ENCODE measurements at regions not wholly inside any gene's neighbourhood (a gene's known extent, or its start where the extent isn't known, plus 50 kb on each side); places are given as distances from the start of the nearest gene placed in this dataset.

DNA sequence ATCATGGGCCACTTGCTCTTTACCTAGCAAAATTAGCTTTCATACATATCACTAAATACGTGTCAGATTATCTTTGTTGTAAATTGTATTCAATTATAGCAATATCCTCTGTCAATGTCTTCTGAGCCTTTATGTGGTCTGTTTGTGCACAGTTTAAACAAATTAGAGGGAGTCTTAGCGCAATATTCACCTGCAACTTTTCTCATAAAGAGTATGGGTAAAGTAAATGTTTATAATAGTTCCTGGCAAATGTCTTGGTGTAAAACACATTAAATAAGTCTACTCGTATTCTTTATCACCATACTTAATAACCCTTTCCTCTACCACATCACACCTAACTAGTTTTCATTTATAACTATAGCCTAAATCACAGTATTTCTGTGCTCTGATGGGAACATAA, 169.0 kb downstream of the PCSK1 start:
- TF ChIP-seq, protein P1, sequence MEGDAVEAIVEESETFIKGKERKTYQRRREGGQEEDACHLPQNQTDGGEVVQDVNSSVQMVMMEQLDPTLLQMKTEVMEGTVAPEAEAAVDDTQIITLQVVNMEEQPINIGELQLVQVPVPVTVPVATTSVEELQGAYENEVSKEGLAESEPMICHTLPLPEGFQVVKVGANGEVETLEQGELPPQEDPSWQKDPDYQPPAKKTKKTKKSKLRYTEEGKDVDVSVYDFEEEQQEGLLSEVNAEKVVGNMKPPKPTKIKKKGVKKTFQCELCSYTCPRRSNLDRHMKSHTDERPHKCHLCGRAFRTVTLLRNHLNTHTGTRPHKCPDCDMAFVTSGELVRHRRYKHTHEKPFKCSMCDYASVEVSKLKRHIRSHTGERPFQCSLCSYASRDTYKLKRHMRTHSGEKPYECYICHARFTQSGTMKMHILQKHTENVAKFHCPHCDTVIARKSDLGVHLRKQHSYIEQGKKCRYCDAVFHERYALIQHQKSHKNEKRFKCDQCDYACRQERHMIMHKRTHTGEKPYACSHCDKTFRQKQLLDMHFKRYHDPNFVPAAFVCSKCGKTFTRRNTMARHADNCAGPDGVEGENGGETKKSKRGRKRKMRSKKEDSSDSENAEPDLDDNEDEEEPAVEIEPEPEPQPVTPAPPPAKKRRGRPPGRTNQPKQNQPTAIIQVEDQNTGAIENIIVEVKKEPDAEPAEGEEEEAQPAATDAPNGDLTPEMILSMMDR (IDR thresholded peaks at IDR 0.05; ENCODE audit: low read length), result no peak
- TF ChIP-seq EZH2 (IDR thresholded peaks at IDR 0.05; ENCODE audit: borderline replicate concordance, low read length), result no peak
